Activated gamma-delta T cell (primary cell): ENCODE measurements at regions not wholly inside any gene's neighbourhood (a gene's known extent, or its start where the extent isn't known, plus 50 kb on each side); places are given as distances from the start of the nearest gene placed in this dataset.

Source experiments
- DNase-seq: peaks from one replicate; lab custom pipeline; 2025; lab: John Stamatoyannopoulos, UW

GRCh38 chr7:132072873-132073272 lies 503.4 kb downstream of the PLXNA4 start:
- no peak for DNase-seq

- no peak for DNase-seq
Measured at GRCh38 chr7:132072165-132072564, 504.1 kb downstream of the PLXNA4 start.

GRCh38 chr7:132069306-132069705 lies 507.0 kb downstream of the PLXNA4 start:
- DNase-seq, result no peak

DNA sequence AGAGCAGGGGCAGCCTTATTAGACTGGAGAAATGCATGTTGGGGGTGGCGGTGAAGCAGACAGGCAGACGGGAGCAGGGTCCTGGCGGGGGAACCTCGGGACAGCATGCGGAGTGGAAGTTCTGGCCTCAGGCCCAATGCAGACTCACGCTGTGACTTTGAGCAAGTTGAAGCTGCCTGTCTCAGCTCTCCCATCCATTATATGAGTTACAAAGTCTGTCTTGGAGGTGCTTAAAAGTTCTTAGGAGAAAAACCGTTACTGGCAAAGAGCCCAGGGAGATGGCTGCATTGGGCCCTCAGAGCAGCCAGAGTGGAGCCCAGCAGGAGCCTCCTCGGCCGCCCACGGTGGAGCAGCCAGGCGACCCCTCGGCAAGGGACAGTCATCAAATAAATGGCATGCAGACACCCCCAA lies 509.5 kb downstream of the PLXNA4 start:
- DNase-seq, result no peak

DNA sequence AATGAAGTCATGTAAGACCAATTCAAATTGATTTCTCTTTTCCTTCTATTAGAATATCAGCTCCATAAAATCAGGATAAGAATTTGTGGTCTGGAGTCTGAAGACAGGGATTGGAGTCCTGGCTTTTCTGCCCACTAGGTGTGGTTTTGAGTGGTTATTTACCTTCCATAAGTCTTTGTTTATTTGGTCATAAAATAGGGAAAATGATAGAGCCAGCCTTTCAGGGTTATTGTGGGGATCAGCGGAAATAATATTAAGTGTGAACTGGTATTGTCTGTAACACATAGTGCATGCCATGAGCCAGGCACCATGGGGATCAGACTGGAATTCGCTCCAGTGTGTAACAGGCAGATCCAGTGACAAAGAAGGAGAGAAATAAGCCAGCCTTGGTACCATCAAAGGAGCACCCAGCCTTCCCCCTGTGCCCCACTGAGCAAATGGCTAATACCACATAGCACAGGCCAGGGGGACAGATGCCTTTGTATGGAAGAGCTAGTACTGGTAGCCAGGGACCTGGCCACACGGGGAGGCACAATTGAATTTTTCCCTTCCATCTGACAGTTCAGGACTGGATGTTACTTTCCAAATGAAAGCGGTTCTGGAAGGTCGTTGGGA lies 509.7 kb upstream of the PODXL start:
- no peak for DNase-seq

DNA sequence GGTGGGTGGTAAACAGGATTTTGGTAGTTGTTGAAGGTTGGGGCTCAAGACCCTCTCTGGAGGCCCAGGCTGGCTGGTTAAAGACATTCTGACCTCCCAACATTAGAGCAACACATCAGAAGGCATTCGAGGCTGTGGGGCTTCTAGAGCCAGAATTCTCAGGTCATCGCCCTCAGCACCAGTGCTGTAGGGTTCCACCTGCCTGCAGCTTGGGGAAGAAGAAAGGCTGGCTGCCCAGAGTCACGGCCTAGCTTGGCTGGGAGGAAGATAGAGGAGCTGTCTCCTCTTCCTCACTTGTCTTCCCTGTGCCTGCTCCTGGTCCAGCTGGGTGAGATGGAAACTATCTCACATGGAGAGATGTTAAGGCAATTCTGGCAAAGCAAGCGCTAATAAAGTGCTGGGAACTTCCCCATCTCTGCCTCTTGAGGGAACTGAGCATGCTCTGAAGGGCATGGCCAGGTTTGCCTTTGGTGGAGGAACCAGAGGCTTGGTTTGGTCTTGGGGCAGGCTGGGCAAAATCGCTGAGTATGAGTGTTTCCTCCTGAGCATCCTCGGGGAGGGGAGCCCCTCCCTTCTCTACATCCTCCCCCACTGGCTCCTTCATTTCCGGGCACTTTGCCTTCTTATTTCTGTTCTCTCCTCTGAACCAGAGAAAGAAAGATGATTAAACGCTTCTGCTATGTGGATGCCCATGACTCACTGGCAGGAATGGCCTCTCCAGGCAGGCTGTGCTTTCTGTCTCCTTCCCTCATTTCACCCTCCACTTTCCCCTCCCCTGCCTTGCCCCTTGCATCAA lies 509.0 kb upstream of the PODXL start:
- DNase-seq, result no peak

- DNase-seq, result no peak
Measured at GRCh38 chr7:132063800-132064199, 507.4 kb upstream of the PODXL start.

- no peak for DNase-seq
Measured at GRCh38 chr7:132061937-132062336, 505.5 kb upstream of the PODXL start.

DNA sequence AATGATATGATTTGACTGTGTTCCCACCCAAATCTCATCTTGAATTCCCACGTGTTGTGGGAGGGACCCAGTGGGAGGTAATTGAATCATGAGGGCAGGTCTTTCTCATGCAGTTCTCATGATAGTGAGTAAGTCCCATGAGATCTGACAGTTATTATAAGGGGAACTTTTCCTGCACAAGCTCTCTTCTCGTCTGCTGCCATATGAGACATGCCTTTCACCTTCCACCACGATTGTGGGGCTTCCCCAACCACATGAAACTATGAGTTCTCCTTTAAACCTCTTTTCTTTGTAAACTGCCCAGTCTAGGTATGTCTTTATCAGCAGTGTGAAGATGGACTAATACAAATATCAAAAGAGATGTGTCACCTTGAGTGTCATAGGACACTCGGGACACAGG lies 502.7 kb upstream of the PODXL start:
- no peak for DNase-seq

GRCh38 chr7:132055336-132056120 lies 499.1 kb upstream of the PODXL start:
- DNase-seq, result no peak

DNA sequence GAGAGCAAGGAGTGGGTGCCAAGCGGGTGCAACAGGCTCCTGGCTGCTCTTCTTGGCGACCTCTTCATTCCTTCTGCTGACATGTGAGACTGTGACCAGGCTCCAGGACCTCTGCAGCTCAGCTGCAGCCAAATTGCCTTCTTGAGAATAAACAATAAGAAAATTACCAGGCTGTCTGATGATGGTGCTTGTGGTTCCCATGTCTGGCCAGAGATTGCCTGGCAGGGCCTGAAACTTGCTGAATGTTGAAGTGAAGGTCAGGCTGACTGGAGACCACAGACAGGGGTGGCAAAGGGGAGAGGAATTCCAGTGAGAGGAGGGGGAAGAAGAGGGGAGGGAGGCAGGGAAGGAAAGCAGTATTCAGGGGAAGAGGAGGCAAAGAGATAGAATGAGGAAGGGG lies 497.4 kb upstream of the PODXL start:
- no peak for DNase-seq

DNA sequence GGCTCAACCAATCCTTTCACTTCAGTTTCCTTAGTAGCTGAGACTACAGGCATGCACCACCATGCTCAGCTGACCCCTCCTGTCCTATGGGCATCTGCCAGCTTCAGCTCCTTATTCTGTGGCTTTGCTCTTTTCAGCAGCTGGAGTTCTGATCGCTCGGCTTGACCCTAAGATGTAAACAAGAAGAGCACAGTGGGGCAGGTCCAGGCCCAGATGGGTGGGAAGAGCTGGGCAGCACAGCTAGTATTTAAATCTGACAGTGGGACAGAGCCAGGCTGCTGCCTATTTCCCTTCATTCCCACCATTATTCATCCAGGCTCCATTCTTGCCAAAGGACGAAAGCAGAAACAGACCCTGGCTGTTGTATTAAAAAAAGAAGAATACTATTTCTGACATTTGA lies 494.9 kb upstream of the PODXL start:
- DNase-seq, result no peak

DNA sequence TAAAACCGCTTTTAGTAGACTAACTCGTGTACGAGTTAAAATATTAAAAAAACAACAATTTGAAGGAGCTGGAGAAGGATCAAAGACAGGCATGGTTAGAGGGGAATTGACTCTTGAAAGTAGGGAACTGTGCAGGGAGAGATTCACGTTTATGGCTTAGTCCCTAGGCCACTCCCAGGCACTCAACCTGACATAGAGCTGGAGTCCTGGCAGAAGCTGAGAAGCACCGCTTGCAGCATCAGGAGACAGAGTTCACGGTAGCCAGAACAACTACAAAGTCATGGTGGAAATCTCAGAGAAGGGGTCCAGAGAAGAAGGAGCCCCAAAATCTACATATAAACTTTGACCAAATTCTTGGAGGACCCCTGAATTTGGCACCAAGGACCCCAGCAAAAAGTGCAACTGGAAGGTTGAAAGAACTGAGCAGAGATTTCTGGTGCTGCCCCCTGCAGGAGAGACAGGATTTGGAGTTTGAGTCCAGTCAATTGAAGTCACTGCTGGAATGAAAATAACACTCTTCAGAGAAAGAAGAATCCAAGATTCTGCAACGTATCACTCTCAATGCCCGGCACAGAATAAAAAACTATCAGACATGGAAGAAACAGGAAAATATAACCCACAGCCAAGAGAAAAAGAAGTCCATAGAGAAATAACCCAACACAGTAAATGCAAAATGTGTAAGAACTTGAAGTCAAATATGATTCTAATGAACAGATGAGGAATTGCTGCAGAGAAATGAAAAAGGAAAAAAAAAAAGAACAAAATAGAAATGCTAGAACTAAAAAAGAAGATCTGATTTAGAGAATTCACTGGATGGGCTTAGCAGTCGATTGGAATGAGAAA lies 493.3 kb upstream of the PODXL start:
- no peak for DNase-seq

GRCh38 chr7:132045481-132045980 lies 489.1 kb upstream of the PODXL start:
- no peak for DNase-seq

DNA sequence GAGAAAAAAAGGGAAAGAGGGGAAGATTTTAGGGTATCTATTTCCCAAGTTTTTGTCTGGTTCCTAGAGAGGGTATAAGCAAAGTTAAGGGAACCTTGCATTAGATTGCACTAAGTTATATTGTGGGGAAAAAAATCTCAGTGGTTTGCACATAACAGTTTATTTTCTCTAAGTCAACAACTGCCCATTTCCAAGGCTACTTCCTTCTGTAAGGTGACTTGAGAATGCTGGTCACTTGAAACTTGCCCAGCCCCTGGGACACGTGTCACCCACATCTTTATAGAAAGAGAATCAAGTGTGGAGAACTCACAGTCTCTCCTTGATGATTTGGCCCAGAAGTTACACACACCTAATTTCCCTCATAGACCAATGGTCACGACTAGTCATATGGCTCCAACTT lies 488.6 kb upstream of the PODXL start:
- no peak for DNase-seq

DNA sequence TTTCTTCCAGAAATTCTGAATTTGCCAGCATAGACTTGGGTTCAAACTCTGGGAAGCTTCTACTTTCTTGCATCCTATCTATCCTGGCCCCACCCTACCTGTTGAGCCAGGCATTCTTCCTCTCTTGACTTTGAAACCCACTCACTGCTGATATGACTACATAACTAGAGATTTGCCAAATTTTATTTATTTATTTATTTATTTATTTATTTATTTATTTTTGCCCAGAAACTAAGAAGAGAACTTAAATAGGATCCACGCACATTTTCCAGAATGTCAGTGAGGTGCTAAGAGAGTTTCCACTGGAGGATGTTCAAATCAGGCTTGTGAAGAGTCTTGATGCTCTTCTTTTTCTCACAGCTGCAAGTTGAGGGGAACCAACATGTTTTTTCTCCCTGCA lies 487.8 kb upstream of the PODXL start:
- DNase-seq, result no peak

DNA sequence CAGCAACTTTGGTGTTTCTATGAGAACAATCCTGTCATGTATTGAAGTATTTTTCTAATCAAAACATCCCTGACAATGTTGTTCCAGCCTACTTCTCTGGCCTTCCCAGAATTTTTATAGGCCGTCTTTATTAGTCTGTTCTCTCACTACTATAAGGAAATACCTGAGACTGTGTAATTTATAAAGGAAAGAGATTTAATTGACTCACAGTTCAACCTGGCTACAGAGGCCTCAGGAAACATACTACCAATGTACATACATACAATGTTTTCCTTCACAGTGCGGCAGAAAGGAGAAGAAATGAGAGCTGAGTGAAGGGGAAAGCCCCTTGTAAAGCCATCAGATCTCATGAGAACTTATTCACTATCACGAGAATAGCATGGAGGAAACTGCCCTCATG lies 484.7 kb upstream of the PODXL start:
- DNase-seq, result no peak

GRCh38 chr7:132035517-132036362 lies 479.3 kb upstream of the PODXL start:
- DNase-seq, result no peak

- DNase-seq, result no peak
Measured at GRCh38 chr7:132034748-132035416, 478.5 kb upstream of the PODXL start.

GRCh38 chr7:132030883-132031282 lies 474.5 kb upstream of the PODXL start:
- no peak for DNase-seq
